ENCODE measurements at regions not wholly inside any gene's neighbourhood (a gene's known extent, or its start where the extent isn't known, plus 50 kb on each side); places are given as distances from the start of the nearest gene placed in this dataset.

DNA sequence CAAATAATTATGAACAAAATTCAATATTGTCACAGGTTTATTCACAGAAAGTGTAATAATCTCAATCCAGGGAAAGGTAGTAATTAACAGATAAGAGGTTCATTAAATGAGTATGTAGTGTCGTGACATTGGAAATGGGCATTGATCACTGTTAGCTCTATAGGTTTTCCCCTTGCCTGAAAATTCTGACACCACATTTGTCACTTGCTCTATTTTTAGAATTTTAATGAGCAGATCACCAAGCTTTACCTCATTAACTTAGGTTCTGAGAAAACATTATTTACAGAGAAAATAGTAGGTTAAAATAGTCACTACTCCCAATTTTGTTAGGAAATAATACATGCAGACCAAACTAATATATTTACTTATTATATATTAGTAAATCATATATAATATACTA, 344.0 kb downstream of the DSC3 start:
- TF ChIP-seq, protein P1, sequence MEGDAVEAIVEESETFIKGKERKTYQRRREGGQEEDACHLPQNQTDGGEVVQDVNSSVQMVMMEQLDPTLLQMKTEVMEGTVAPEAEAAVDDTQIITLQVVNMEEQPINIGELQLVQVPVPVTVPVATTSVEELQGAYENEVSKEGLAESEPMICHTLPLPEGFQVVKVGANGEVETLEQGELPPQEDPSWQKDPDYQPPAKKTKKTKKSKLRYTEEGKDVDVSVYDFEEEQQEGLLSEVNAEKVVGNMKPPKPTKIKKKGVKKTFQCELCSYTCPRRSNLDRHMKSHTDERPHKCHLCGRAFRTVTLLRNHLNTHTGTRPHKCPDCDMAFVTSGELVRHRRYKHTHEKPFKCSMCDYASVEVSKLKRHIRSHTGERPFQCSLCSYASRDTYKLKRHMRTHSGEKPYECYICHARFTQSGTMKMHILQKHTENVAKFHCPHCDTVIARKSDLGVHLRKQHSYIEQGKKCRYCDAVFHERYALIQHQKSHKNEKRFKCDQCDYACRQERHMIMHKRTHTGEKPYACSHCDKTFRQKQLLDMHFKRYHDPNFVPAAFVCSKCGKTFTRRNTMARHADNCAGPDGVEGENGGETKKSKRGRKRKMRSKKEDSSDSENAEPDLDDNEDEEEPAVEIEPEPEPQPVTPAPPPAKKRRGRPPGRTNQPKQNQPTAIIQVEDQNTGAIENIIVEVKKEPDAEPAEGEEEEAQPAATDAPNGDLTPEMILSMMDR (IDR thresholded peaks at IDR 0.05) = no peak
- TF ChIP-seq POLR2A (IDR thresholded peaks at IDR 0.05) = no peak
